Mammary epithelial cell (primary cell): ENCODE measurements at regions not wholly inside any gene's neighbourhood (a gene's known extent, or its start where the extent isn't known, plus 50 kb on each side); places are given as distances from the start of the nearest gene placed in this dataset.

Experiments
- EZH2 ChIP-seq: IDR thresholded peaks from 2 replicates; pipeline ENCODE4 v1.6.1; 2012; ENCODE audit warnings: low read length, inconsistent platforms, borderline replicate concordance
- TF ChIP-seq, protein P1 (sequence below), 2 donors: IDR thresholded peaks in 1 of 2; conservative IDR thresholded peaks in 1 of 2; 2 replicates each; pipeline ENCODE4 v1.5.1; 2011 to 2012; ENCODE audit warnings: inconsistent platforms in 2 of 2, low read length in 2 of 2, mild to moderate bottlenecking in 2 of 2, control low read depth in 1 of 2, low read depth in 1 of 2; ENCODE audit not compliant: insufficient read depth in 1 of 2; ENCODE audit errors: extremely low read depth in 1 of 2

GRCh38 chr18:78878335-78878734 lies 101.3 kb upstream of the SALL3 start:
- TF ChIP-seq, protein P1, sequence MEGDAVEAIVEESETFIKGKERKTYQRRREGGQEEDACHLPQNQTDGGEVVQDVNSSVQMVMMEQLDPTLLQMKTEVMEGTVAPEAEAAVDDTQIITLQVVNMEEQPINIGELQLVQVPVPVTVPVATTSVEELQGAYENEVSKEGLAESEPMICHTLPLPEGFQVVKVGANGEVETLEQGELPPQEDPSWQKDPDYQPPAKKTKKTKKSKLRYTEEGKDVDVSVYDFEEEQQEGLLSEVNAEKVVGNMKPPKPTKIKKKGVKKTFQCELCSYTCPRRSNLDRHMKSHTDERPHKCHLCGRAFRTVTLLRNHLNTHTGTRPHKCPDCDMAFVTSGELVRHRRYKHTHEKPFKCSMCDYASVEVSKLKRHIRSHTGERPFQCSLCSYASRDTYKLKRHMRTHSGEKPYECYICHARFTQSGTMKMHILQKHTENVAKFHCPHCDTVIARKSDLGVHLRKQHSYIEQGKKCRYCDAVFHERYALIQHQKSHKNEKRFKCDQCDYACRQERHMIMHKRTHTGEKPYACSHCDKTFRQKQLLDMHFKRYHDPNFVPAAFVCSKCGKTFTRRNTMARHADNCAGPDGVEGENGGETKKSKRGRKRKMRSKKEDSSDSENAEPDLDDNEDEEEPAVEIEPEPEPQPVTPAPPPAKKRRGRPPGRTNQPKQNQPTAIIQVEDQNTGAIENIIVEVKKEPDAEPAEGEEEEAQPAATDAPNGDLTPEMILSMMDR (conservative IDR thresholded peaks at IDR 0.05 in 1 of 2, IDR thresholded peaks at IDR 0.05 in 1 of 2; ENCODE audit: extremely low read depth in 1 of 2, insufficient read depth in 1 of 2, low read depth in 1 of 2, low read length in 2 of 2), result no peak
- no peak for TF ChIP-seq EZH2
